ENCODE measurements at regions not wholly inside any gene's neighbourhood (a gene's known extent, or its start where the extent isn't known, plus 50 kb on each side); places are given as distances from the start of the nearest gene placed in this dataset.
"Not testable (repeated sequence)": the region's sequence is repeated elsewhere in the genome, so short reads cannot be mapped to it uniquely, and the experiment has no call there.

DNA sequence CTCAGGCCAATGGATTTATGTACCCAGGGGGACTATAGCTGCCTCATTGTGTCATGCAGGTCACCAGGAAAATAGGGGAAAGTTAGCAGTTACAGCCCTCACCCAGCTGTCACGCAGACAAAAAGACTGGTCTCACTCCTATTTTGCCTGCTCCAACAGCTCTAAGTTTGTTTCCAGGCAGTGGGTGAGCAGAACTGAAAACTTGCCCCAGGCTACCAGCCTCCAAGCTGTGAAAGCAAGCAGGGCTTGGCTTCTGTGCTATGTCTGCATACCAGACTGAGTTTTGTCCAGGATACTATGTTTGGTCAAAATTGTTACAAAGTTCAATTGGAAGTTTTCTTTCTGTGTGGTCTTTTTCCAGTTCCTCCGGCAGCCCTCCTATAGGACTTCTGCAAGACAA lies 628.4 kb downstream of the FAM133A start:
- TF ChIP-seq ZFX (IDR thresholded peaks at IDR 0.05), result no peak
- TF ChIP-seq, protein P1, sequence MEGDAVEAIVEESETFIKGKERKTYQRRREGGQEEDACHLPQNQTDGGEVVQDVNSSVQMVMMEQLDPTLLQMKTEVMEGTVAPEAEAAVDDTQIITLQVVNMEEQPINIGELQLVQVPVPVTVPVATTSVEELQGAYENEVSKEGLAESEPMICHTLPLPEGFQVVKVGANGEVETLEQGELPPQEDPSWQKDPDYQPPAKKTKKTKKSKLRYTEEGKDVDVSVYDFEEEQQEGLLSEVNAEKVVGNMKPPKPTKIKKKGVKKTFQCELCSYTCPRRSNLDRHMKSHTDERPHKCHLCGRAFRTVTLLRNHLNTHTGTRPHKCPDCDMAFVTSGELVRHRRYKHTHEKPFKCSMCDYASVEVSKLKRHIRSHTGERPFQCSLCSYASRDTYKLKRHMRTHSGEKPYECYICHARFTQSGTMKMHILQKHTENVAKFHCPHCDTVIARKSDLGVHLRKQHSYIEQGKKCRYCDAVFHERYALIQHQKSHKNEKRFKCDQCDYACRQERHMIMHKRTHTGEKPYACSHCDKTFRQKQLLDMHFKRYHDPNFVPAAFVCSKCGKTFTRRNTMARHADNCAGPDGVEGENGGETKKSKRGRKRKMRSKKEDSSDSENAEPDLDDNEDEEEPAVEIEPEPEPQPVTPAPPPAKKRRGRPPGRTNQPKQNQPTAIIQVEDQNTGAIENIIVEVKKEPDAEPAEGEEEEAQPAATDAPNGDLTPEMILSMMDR (conservative IDR thresholded peaks at IDR 0.05), result no peak
- no peak overlapping the region for H3K27ac ChIP-seq

DNA sequence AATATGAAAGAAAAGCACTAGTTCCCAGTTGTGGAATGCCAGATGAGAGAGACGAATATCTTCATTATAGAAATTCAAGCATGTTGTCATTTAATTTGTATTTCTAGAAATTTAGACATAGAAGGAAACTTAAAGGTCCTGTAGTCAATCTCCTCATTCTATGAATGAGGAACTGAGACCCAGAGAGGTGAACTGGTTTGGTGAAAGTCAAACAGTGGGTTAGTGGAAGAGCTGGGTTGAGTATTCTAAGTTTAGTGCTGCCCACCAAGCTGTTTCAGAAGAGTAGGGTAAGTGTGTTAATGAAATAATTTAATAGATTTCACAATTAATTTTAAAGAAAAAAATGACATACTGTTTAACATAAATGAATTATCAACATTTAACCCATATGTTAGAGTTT lies 655.2 kb downstream of the FAM133A start:
- no peak for TF ChIP-seq ZFX (IDR thresholded peaks at IDR 0.05)
- TF ChIP-seq, protein P1 (conservative IDR thresholded peaks at IDR 0.05), result no peak
- no peak overlapping the region for H3K27ac ChIP-seq

DNA sequence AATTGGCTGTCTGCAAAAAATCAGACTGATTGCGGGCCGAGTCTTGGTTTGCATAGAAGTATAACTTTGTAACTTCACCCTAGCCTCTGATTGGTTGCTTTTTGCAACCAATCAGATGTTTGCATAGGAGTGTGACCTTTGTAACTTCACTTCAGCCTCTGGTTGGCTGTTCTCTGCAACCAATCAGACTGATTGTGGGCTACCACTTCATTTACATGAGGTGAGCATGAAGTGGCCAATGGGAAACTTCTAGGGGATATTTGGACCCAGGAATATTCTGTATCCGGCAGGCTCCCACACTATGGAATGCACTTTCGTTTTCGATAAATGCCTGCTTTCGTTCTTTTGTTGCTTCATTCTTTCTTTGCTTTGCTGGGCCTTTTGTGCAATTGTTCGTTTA lies 667.7 kb downstream of the FAM133A start:
- H3K27ac ChIP-seq, result not testable (repeated sequence)

DNA sequence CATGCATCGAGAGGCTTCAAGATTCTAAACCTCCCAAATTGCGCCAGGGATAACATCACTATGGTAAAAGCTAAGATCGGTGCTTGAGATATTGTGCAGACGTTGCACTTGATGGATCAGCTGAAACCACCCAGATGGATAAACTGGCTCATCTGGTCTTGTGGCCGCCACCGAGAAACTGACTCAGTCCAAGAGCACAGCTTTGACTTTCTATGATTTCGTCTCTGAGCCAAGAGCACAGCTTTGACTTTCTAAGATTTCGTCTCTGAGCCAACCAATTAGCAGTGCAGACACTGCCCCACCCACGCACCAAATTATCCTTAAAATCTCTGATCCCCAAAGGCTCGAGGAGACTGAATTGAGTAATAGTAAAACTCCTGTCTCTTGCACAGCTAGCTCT lies 687.2 kb downstream of the FAM133A start:
- H3K27ac ChIP-seq, result no peak overlapping the region
- TF ChIP-seq, protein P1 (conservative IDR thresholded peaks at IDR 0.05), result no peak
- no peak for TF ChIP-seq ZFX (IDR thresholded peaks at IDR 0.05)

DNA sequence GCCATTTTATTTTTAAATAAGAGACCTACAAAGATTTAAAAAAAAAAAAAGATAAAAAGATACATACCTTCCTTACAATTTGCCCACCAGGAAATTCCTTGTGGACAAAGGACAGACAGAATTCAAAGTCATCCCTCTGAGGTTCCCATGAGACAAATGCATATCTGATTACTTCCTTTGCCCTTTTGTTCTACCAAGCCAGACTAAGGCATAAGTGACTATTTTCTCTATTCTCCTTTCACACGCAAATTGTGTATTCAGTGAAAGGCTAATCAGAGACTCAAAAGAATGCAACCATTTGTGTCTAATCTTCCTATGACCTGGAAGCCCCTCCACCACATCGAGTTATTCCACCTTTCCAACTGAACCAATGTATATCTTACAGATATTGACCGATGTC lies 691.7 kb downstream of the FAM133A start:
- H3K27ac ChIP-seq, result no peak overlapping the region
- TF ChIP-seq ZFX (IDR thresholded peaks at IDR 0.05), result no peak
- TF ChIP-seq, protein P1 (conservative IDR thresholded peaks at IDR 0.05), result no peak

DNA sequence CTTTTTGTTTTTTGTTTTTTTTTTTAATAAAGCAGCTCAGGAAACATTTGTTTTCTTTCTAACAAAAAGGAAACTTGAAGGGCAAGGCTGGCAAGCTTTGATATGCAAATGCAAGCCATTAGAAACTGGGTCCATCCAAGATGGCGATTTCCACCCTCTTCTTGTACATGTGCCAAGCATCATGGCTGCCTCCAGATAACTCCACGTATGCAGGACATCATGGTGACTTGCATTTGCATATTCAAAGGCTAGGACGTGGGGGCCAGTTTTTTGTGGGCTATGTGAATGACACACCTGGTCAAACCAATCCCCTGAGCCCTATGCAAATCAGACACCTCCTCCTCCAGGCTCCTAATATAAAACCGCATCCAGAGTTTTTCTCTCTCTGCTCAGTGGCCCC lies 692.6 kb downstream of the FAM133A start:
- TF ChIP-seq, protein P1 (conservative IDR thresholded peaks at IDR 0.05), result no peak
- no peak for TF ChIP-seq ZFX (IDR thresholded peaks at IDR 0.05)
- H3K27ac ChIP-seq, result no peak overlapping the region

DNA sequence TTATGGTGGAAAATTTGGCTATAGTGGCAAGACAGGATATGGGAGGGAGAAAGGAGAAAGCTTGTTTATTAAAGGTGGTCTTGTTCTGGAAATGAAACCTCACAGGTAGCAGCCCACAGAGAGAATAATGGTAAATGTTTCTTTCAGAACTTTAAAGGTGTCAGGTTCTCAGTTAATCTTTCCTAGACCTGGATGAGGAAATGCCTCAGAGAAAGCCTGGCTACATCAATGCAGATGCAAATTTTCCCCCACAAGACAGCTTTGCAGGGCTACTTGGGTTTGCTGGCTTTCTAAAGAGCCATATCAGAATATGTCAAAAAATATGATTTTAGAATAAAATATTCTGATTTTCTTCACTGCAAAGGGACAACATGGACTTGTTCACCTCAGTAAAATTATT lies 715.0 kb downstream of the FAM133A start:
- no peak for TF ChIP-seq ZFX (IDR thresholded peaks at IDR 0.05)

DNA sequence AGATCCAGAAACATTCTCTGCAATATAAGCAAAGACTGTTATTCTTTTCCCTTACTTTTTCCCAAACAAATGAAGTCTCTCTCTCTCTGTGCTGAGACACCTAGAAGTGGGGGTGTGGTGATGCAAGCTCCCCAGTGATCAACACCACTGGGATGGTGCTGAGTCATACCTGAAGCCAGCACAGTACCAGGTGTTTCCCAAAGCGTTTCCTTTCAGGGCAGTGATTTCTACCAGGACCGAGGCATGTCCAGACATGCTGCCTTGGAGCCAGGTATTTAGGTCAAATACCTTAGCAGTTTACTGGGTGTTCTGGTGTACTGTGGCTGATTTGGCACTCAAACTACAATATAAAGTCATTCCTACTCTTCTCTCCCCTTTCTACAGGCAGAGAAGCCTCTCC lies 726.5 kb downstream of the FAM133A start:
- TF ChIP-seq, protein P1 (conservative IDR thresholded peaks at IDR 0.05), result no peak
- TF ChIP-seq ZFX (IDR thresholded peaks at IDR 0.05), result no peak
- no peak overlapping the region for H3K27ac ChIP-seq

More for the DNA sequence above, 715.0 kb downstream of the FAM133A start:
- H3K27ac ChIP-seq, result no peak overlapping the region

DNA sequence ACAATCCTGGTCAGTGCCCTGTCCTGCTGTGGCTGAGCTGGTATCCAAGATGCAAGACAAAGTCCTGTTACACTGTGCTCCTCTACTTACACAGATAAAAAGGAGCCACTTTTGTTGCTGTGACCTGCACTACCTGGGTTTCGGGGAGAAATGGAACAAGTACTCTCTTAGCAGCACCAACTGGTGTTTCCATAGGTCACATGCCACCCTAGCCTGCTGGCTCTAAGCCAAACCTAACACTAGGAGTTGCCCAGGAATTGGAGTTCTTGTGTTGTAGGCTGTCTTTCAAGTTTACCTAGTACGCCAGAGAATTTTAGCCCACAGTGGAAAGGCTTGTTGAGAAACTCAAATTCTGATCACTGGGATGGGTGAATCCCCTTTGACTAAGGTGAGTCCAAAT lies 727.4 kb downstream of the FAM133A start:
- no peak for TF ChIP-seq ZFX (IDR thresholded peaks at IDR 0.05)
- TF ChIP-seq, protein P1 (conservative IDR thresholded peaks at IDR 0.05), result no peak
- no peak overlapping the region for H3K27ac ChIP-seq
